H1 (cell line): ENCODE measurements at regions not wholly inside any gene's neighbourhood (a gene's known extent, or its start where the extent isn't known, plus 50 kb on each side); places are given as distances from the start of the nearest gene placed in this dataset.

Experiments
- CTCF ChIA-PET: fragments of 300-600 bp; sonication (Branson Sonifier 250); formaldehyde crosslinking; loops from one replicate; lab custom pipeline; 2021; ENCODE audit not compliant: partially characterized antibody; lab: Charles Lee
- POLR2A ChIA-PET: fragments of 300-600 bp; sonication (Branson Sonifier 250); formaldehyde crosslinking; loops from one replicate; lab custom pipeline; 2021; ENCODE audit warnings: inconsistent platforms; ENCODE audit not compliant: partially characterized antibody; lab: Charles Lee
- DNase-seq, 2 experiments: peaks; one replicate each; pipeline versions ENCODE4 v3.0.0 to v3.0.0-alpha.2; 2010 to 2022; ENCODE audit warnings: low spot score in 2 of 2, low read depth in 1 of 2, mixed read lengths in 1 of 2
- FAIRE-seq: peaks from 2 replicates; lab custom pipeline; 2011; peaks lifted over from hg19 to GRCh38; lab: Jason Lieb, UNC
- H2AFZ ChIP-seq: 2 replicates; pipeline ENCODE4 v1.8.1; 2012; ENCODE audit warnings: low read length, inconsistent platforms
- H2AK5ac ChIP-seq: 2 replicates; pipeline ENCODE4 v1.6.1; 2013; ENCODE audit warnings: low read depth, low read length
- H2BK120ac ChIP-seq: replicated peaks from 2 replicates; pipeline ENCODE3; 2013; ENCODE audit warnings: low read depth, low read length, inconsistent platforms
- H2BK12ac ChIP-seq: 2 replicates; pipeline ENCODE4 v1.6.1; 2013; ENCODE audit warnings: low read depth, low read length
- H2BK15ac ChIP-seq: 2 replicates; pipeline ENCODE4 v1.6.1; 2013; ENCODE audit warnings: low read length
- H2BK20ac ChIP-seq: 2 replicates; pipeline ENCODE4 v1.6.1; 2013; ENCODE audit warnings: low read length
- H2BK5ac ChIP-seq: 2 replicates; pipeline ENCODE4 v1.6.1; 2013; ENCODE audit warnings: low read depth, low read length
- H3K14ac ChIP-seq: 2 replicates; pipeline ENCODE4 v1.6.1; 2013; ENCODE audit warnings: inconsistent platforms; ENCODE audit not compliant: insufficient read length
- H3K18ac ChIP-seq: 2 replicates; pipeline ENCODE4 v1.6.1; 2013; ENCODE audit warnings: low read length; ENCODE audit errors: extremely low read depth
- H3K23ac ChIP-seq: 2 replicates; pipeline ENCODE4 v1.6.1; 2013; ENCODE audit warnings: inconsistent platforms; ENCODE audit not compliant: insufficient read length
- H3K23me2 ChIP-seq: 2 replicates; pipeline ENCODE4 v1.6.1; 2013; ENCODE audit warnings: low read depth, low read length
- H3K27ac ChIP-seq: 2 replicates; pipeline ENCODE4 v1.6.1; 2011; ENCODE audit warnings: low read depth, low read length, inconsistent platforms
- H3K27me3 ChIP-seq, 4 experiments: replicated peaks in 1 of 4; 1 replicate in 1 of 4; 2 replicates in 3 of 4; pipeline versions ENCODE4 v1.6.1 to v1.8.1; 2011 to 2013; ENCODE audit warnings: low read length in 3 of 4, mild to moderate bottlenecking in 3 of 4, inconsistent platforms in 2 of 4, mixed read lengths in 2 of 4, moderate library complexity in 1 of 4; ENCODE audit not compliant: control insufficient read depth in 3 of 4, insufficient read depth in 3 of 4; ENCODE audit errors: extremely low read depth in 1 of 4
- H3K36me3 ChIP-seq, 4 experiments: 2 replicates each; pipeline versions ENCODE4 v1.6.1 to v1.8.1; 2011 to 2013; ENCODE audit warnings: mild to moderate bottlenecking in 4 of 4, low read length in 3 of 4, moderate library complexity in 2 of 4, control low read depth in 1 of 4, inconsistent platforms in 1 of 4; ENCODE audit not compliant: insufficient read depth in 4 of 4, control insufficient read depth in 2 of 4
- H3K4ac ChIP-seq: replicated peaks from 2 replicates; pipeline ENCODE3; 2013; ENCODE audit warnings: low read length, low read depth, mixed read lengths, inconsistent platforms; ENCODE audit not compliant: insufficient read length
- H3K4me1 ChIP-seq, 4 experiments: replicated peaks in 1 of 4; 1 replicate in 1 of 4; 2 replicates in 3 of 4; pipeline versions ENCODE4 v1.6.1 to v1.8.1; 2011 to 2013; ENCODE audit warnings: low read length in 3 of 4, inconsistent platforms in 2 of 4, mixed read lengths in 1 of 4; ENCODE audit not compliant: insufficient read depth in 4 of 4, control insufficient read depth in 3 of 4
- H3K4me2 ChIP-seq, 2 experiments: 2 replicates each; pipeline versions ENCODE4 v1.6.1 to v1.8.1; 2011 to 2013; ENCODE audit warnings: low read depth in 2 of 2, low read length in 2 of 2, control low read depth in 1 of 2, inconsistent platforms in 1 of 2, mild to moderate bottlenecking in 1 of 2; ENCODE audit not compliant: insufficient read depth in 1 of 2
- H3K4me3 ChIP-seq, 4 experiments: fragments of 200-600, 300-600 bp in 1 of 4; sonication (generic), shearing (Covaris generic), sonication (Bioruptor Twin) in 1 of 4; 2 replicates each; pipeline versions ENCODE4 v1.5.1 to v1.8.1; 2011 to 2016; ENCODE audit warnings: low read length in 4 of 4, low read depth in 3 of 4, control low read depth in 2 of 4, inconsistent platforms in 2 of 4, mild to moderate bottlenecking in 2 of 4, mixed read lengths in 1 of 4, moderate library complexity in 1 of 4; ENCODE audit not compliant: insufficient read depth in 2 of 4; ENCODE audit errors: extremely low read depth in 1 of 4
- H3K56ac ChIP-seq: replicated peaks from 2 replicates; pipeline ENCODE3; 2013; ENCODE audit warnings: low read depth, mild to moderate bottlenecking, mixed read lengths, low read length, inconsistent platforms; ENCODE audit not compliant: insufficient read length
- H3K79me1 ChIP-seq: 2 replicates; pipeline ENCODE4 v1.6.1; 2013; ENCODE audit warnings: low read depth, low read length, control low read depth
- H3K79me2 ChIP-seq, 2 experiments: 2 replicates each; pipeline versions ENCODE4 v1.6.1 to v1.8.1; 2012 to 2013; ENCODE audit warnings: low read length in 2 of 2, mild to moderate bottlenecking in 2 of 2, inconsistent platforms in 1 of 2; ENCODE audit not compliant: insufficient read depth in 2 of 2, control insufficient read depth in 1 of 2
- H3K9ac ChIP-seq, 4 experiments: replicated peaks in 1 of 4; 1 replicate in 1 of 4; 2 replicates in 3 of 4; pipeline versions ENCODE4 v1.6.1 to v1.8.1; 2011 to 2013; ENCODE audit warnings: low read depth in 3 of 4, low read length in 3 of 4, control low read depth in 2 of 4, mild to moderate bottlenecking in 2 of 4, moderate library complexity in 2 of 4, inconsistent platforms in 1 of 4; ENCODE audit errors: extremely low read depth in 1 of 4
- H3K9me3 ChIP-seq, 2 experiments: 2 replicates each; pipeline versions ENCODE4 v1.6.1 to v1.8.1; 2012 to 2013; ENCODE audit warnings: mild to moderate bottlenecking in 2 of 2, moderate library complexity in 2 of 2, control low read depth in 1 of 2, inconsistent platforms in 1 of 2, low read depth in 1 of 2, low read length in 1 of 2, mixed read lengths in 1 of 2; ENCODE audit not compliant: insufficient read depth in 2 of 2
- H4K20me1 ChIP-seq, 2 experiments: replicated peaks in 1 of 2; 2 replicates each; pipeline versions ENCODE3 to v1.8.1; 2011 to 2013; ENCODE audit warnings: inconsistent platforms in 2 of 2, low read length in 2 of 2, mild to moderate bottlenecking in 1 of 2; ENCODE audit not compliant: insufficient read depth in 2 of 2, control insufficient read depth in 1 of 2
- H4K5ac ChIP-seq: 2 replicates; pipeline ENCODE4 v1.6.1; 2013; ENCODE audit warnings: low read length, low read depth, mixed read lengths, inconsistent platforms; ENCODE audit not compliant: insufficient read length
- H4K8ac ChIP-seq: 2 replicates; pipeline ENCODE4 v1.8.0; 2013; ENCODE audit warnings: mild to moderate bottlenecking, moderate library complexity, low read length, inconsistent platforms; ENCODE audit not compliant: insufficient read depth; ENCODE audit errors: extremely low read depth
- H4K91ac ChIP-seq: replicated peaks from 2 replicates; pipeline ENCODE3; 2013; ENCODE audit warnings: low read length, mixed read lengths, inconsistent platforms; ENCODE audit not compliant: insufficient read length
- ASH2L ChIP-seq: fragments of 200-600, 300-600 bp; sonication (generic); IDR thresholded peaks from one replicate; pipeline ENCODE4 v1.7.1; 2017; ENCODE audit warnings: low read length
- CHD1 ChIP-seq: IDR thresholded peaks from 2 replicates; pipeline ENCODE4 v1.6.1; 2012; ENCODE audit warnings: low read depth, low read length, improper control_type of control experiment
- EGR1 ChIP-seq: IDR thresholded peaks from 2 replicates; pipeline ENCODE4 v1.6.1; 2011; ENCODE audit warnings: low read depth, low read length, borderline replicate concordance
- GTF2F1 ChIP-seq: IDR thresholded peaks from 2 replicates; pipeline ENCODE4 v1.6.1; 2012; ENCODE audit warnings: low read depth, low read length, improper control_type of control experiment, borderline replicate concordance
- HDAC6 ChIP-seq: IDR thresholded peaks from one replicate; pipeline ENCODE4 v1.7.1; 2012; ENCODE audit warnings: low read depth, mild to moderate bottlenecking, inconsistent platforms, low read length, moderate library complexity
- KDM1A ChIP-seq: fragments of 200-600, 300-600 bp; sonication (generic); IDR thresholded peaks from 2 replicates; pipeline ENCODE4 v1.7.1; 2016; ENCODE audit warnings: mild to moderate bottlenecking, low read length, borderline replicate concordance
- MAFK ChIP-seq: IDR thresholded peaks from 2 replicates; pipeline ENCODE4 v1.6.1; 2012; ENCODE audit warnings: low read depth, mild to moderate bottlenecking, improper control_type of control experiment, low read length
- RAD21 ChIP-seq, 2 experiments: IDR thresholded peaks in 1 of 2; conservative IDR thresholded peaks in 1 of 2; 2 replicates each; pipeline ENCODE4 v1.6.1; 2011; ENCODE audit warnings: low read depth in 2 of 2, low read length in 2 of 2, improper control_type of control experiment in 1 of 2, inconsistent platforms in 1 of 2, mild to moderate bottlenecking in 1 of 2, moderate library complexity in 1 of 2
- RNF2 ChIP-seq: fragments of 200-900, 300-1000 bp; sonication (generic); IDR thresholded peaks from 2 replicates; pipeline ENCODE4 v1.7.1; 2016; ENCODE audit warnings: borderline replicate concordance, low read depth, mild to moderate bottlenecking, antibody characterized with exemption, low read length; ENCODE audit not compliant: poor library complexity, severe bottlenecking; ENCODE audit errors: missing control alignments
- SIN3A ChIP-seq, 2 experiments: IDR thresholded peaks in 1 of 2; conservative IDR thresholded peaks in 1 of 2; 2 replicates each; pipeline ENCODE4 v1.6.1; 2011 to 2012; ENCODE audit warnings: low read length in 2 of 2, improper control_type of control experiment in 1 of 2, low read depth in 1 of 2, mild to moderate bottlenecking in 1 of 2
- ZNF274 ChIP-seq: IDR thresholded peaks from 2 replicates; pipeline ENCODE4 v1.7.0; 2012; ENCODE audit warnings: low read length, borderline replicate concordance; ENCODE audit errors: extremely low read depth
- WGBS, 2 experiments: shearing (Covaris generic) in 1 of 2; methylation state at CpG; one replicate each; pipeline versions ENCODE4 v1.1.6 to v1.1.7; 2013 to 2015; ENCODE audit warnings: low lambda C conversion rate in 2 of 2, mixed read lengths in 2 of 2, inconsistent platforms in 1 of 2, low coverage in 1 of 2, missing lambda C conversion rate in 1 of 2; ENCODE audit not compliant: insufficient replicate concordance in 2 of 2, insufficient coverage in 1 of 2, insufficient read length in 1 of 2; ENCODE audit errors: extremely low coverage in 1 of 2, missing lambda C conversion rate in 1 of 2; 5-methylcytosine and 5-hydroxymethylcytosine counted together

GRCh38 chr4:36532670-36533379 lies 251.4 kb downstream of the DTHD1 start:
- H3K9me3 ChIP-seq: peaks cover 0 to 9% of the 10 kb centered on the region in 2 experiments; a peak in 1 of 4 replicates
- no peak overlapping the region for H3K4me2 ChIP-seq
- TF ChIP-seq RAD21 (IDR thresholded peaks at IDR 0.05 in 1 of 2, conservative IDR thresholded peaks at IDR 0.05 in 1 of 2; ENCODE audit: low read depth in 2 of 2, low read length in 2 of 2): no peak
- TF ChIP-seq ZNF274: no peak
- no peak for TF ChIP-seq HDAC6
- TF ChIP-seq RNF2: no peak
- TF ChIP-seq CHD1: no peak
- no peak for TF ChIP-seq ASH2L
- no peak for TF ChIP-seq EGR1
- no peak for TF ChIP-seq SIN3A (conservative IDR thresholded peaks at IDR 0.05 in 1 of 2, IDR thresholded peaks at IDR 0.05 in 1 of 2; ENCODE audit: low read depth in 1 of 2, low read length in 2 of 2)
- no peak for TF ChIP-seq GTF2F1
- no peak for TF ChIP-seq MAFK
- no peak for TF ChIP-seq KDM1A
- no peak overlapping the region for H4K8ac ChIP-seq
- no peak overlapping the region for H3K18ac ChIP-seq
- H3K14ac ChIP-seq: no peak overlapping the region
- no peak overlapping the region for H3K56ac ChIP-seq
- no peak overlapping the region for H3K23ac ChIP-seq
- H4K91ac ChIP-seq: no peak overlapping the region
- POLR2A ChIA-PET: no interaction called here
- H2BK20ac ChIP-seq: no peak overlapping the region
- H2BK120ac ChIP-seq: no peak overlapping the region
- H3K23me2 ChIP-seq: no peaks in the 10 kb centered on the region
- no peak overlapping the region for H3K4me3 ChIP-seq
- CTCF ChIA-PET: no interaction called here
- FAIRE-seq (no peak), DNase-seq (no peak)
- H3K9ac ChIP-seq: no peak overlapping the region
- no peak overlapping the region for H2BK5ac ChIP-seq
- H2BK15ac ChIP-seq: no peak overlapping the region
- H3K4me1 ChIP-seq: no peaks in the 10 kb centered on the region
- H4K20me1 ChIP-seq: no peaks in the 10 kb centered on the region
- H3K79me2 ChIP-seq: no peaks in the 10 kb centered on the region
- WGBS, 2 experiments: 91% methylated on average over 4 of the region's 4 CpGs; no CpG with 5 or more reads in 1 of the 2 experiments
- H3K27me3 ChIP-seq: no peaks in the 10 kb centered on the region
- H3K4ac ChIP-seq: no peak overlapping the region
- H2BK12ac ChIP-seq: no peak overlapping the region
- H4K5ac ChIP-seq: no peak overlapping the region
- H3K36me3 ChIP-seq: no peaks in the 10 kb centered on the region
- no peak overlapping the region for H3K27ac ChIP-seq
- no peak overlapping the region for H2AK5ac ChIP-seq
- H3K79me1 ChIP-seq: no peaks in the 10 kb centered on the region
- no peak overlapping the region for H2AFZ ChIP-seq
